Renal pelvis (tissue), 1 donor: ENCODE measurements at regions not wholly inside any gene's neighbourhood (a gene's known extent, or its start where the extent isn't known, plus 50 kb on each side); places are given as distances from the start of the nearest gene placed in this dataset.

ENCODE experiments used
- DNase-seq: peaks from one replicate; pipeline ENCODE4 v3.0.0-alpha.2; 2013

GRCh38 chr2:176540995-176541394, 271.8 kb downstream of the MTX2 start:
- DNase-seq, result no peak

- DNase-seq, result no peak
These were observed 273.2 kb downstream of the MTX2 start for GRCh38 chr2:176542476-176542875.

DNA sequence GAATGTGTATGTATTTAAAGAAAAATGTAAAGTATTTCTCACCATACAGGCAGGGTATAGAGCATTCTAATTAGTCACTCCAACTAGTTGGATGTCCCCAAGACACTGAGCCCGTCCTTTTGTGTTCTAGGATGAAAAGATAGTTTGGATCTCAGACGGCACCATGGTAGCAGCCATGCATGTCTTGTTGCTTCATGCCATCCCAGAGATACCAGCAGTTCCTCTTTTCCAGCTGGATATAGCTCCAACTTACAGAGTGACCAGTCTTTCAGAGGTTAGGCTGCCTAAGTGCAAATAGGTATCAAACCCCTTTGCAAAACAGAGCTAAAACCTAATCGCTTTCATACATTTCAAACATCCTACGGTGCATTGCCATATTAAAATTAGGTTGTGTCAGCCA, 275.3 kb downstream of the MTX2 start:
- no peak for DNase-seq

DNA sequence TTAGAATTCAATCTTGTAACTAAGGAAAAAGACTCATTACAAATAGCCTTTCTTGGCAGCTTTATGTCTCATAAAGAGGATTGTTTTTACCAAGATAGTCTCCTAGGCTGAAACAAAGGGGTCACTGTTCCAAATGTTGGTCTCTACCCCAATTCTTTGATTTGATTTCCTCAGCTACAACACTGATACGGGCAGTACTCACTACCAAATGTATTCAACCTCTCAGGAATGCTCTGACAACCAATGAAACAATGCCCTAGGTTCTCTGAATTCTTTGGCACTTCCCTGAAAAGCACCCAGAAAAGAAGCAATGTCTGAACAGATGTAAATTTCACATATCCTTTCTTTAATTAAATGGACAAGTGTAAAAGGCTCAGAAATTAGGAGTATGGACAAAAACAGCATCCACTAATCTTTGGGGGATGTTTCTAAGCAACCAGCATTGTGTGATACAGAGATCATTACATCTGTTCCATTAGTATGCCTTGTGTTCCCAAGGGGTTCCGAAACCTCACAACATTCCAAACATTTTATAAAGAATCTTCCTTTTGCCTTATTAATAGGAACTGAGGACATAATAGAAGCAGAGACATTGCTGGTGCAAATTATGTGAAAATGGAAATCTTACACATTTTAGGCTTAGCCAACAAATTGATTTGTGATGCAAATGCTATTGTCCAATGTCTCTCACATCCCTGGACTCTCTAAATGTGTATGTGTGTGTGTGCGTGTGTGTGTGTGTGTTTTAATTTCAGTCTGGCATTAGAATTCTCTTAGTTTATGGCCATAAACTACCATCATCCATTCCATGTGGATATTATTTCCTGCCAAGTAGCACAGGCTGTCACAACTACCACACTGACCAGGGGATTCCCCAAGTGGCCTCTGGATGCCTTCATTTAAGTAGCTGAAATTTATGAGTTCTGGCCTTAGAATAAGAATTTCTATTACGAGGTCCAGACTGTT, 276.0 kb downstream of the MTX2 start:
- DNase-seq, result no peak

- no peak for DNase-seq
These were observed 277.3 kb downstream of the MTX2 start for GRCh38 chr2:176546550-176546949.

GRCh38 chr2:176552501-176553135, 283.4 kb downstream of the MTX2 start:
- DNase-seq, result no peak

- peak; percentile 80 for DNase-seq
These were observed 284.5 kb downstream of the MTX2 start for GRCh38 chr2:176553685-176554100.

- peak; percentile 87 for DNase-seq
These were observed 285.1 kb downstream of the MTX2 start for GRCh38 chr2:176554101-176555048.

- no peak for DNase-seq
These were observed 285.9 kb downstream of the MTX2 start for GRCh38 chr2:176555112-176555511.

- no peak for DNase-seq
These were observed 286.5 kb downstream of the MTX2 start for GRCh38 chr2:176555781-176556180.

GRCh38 chr2:176556373-176556772, 287.1 kb downstream of the MTX2 start:
- DNase-seq, result no peak

- no peak for DNase-seq
These were observed 288.6 kb downstream of the MTX2 start for GRCh38 chr2:176557821-176558220.

GRCh38 chr2:176558574-176559140, 289.4 kb downstream of the MTX2 start:
- DNase-seq, result no peak

- DNase-seq, result no peak
These were observed 291.1 kb downstream of the MTX2 start for GRCh38 chr2:176560296-176560695.

DNA sequence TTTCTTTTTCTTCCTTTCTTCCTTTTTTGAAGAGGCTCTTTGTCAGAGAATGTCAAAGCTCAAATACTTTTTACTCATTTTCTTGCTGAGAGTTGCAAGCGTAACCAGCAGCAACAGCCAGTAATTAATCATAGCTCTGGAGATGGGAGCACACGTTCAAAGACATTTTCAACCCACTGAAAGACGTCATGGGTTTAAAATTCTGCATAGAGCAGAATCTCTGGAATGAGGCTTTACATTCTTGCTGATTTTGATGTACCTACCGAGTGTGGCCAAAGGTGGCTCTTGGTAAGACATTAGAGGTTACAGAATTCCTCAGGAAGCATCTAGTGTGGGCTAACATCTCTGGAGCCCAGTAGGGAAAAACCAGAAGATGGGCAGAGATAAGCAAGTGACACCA, 292.5 kb downstream of the MTX2 start:
- DNase-seq, result no peak

GRCh38 chr2:176562359-176563078, 293.3 kb downstream of the MTX2 start:
- no peak for DNase-seq

DNA sequence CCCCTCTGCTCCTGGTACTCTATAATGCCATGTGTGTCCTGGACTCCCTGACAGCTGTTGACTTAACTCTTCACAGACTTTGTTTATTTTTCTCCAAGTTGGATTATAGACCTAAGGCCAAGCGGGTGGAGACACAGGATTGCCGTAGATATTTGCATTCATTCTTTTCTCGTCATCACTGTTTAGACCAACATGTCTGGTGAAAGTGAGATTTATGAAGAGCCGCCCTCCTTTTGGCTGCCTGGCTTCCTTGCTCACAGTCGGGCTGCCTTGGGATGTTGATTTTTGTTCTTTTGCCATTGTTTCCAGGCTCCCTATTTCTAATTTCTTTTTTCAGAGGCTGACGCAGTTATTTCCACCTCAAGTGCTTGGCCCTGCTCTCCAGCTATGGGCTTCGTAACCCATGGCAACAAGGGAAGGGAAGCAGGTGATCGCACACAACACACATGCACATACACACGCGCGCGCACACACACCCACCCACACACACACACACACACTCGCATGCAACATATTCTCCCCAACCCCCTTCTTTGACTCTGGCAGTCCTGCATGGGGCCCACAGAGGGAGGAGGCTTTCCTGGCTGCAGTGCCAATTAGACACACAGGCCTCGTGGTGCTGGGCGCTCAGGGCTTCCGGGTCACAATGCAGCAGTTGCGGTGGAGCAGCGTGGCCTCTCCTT, 296.5 kb downstream of the MTX2 start:
- DNase-seq, result no peak

DNA sequence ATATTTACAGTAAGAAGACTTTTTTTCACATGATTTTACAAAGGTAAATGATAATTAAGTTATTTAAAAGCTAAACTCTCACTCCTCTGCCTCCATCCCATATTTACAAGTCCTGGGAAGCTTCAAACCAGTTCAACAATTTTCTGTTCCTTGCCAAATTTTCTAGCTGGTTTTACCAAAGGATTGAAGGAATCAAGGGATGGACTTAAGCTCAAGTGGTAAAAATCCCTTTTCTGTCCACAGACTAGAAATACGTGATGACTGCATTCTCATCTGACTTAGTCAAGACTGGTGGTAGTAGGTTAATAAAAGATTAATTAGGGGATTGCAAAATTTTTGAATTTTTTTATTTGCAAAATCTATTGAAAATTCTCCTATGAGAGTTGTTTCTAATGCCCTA, 297.3 kb downstream of the MTX2 start:
- no peak for DNase-seq

DNA sequence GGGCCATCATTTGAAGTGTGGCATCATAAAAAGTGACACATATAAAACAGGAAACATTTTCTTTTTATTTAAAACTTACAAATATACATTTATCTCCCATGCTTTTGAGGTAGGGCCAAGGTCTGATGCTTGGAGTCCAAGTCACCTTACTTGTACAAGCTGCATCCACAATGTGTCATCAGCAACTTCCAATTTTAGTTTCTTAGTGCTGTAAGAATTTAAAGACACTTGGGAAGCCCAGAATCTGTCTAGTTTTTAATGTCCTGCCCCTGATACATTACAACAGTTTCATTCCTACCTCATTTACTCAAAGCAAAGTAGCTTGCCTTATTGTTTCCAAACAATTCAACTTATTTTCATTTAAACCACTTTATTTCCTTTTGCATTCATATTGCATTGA, 297.7 kb downstream of the MTX2 start:
- DNase-seq, result no peak

GRCh38 chr2:176567361-176567760, 298.1 kb downstream of the MTX2 start:
- no peak for DNase-seq
